ENCODE measurements at regions not wholly inside any gene's neighbourhood (a gene's known extent, or its start where the extent isn't known, plus 50 kb on each side); places are given as distances from the start of the nearest gene placed in this dataset.
"Not testable (repeated sequence)": the region's sequence is repeated elsewhere in the genome, so short reads cannot be mapped to it uniquely, and the experiment has no call there.

DNA sequence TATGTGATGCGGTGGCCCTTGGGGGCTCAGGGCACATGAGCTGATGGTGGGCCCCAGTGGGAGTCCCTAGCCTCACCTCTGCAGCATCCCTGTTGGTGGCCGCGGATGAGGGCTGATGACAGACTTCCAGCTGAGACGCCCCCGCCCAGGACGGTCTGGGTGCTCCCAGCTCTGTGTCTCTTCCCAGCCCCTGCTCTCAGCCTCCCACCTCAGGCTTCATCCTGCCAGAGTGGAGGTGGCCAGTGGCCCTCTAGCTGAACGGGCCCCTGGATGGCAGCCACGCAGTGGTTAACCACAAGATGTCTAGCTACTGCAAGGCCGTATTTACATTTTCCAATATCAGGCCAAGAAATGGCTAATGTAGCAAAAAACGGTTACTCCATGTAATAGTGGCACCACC, 205.3 kb upstream of the LINGO1 start:
- no peak for DNase-seq

DNA sequence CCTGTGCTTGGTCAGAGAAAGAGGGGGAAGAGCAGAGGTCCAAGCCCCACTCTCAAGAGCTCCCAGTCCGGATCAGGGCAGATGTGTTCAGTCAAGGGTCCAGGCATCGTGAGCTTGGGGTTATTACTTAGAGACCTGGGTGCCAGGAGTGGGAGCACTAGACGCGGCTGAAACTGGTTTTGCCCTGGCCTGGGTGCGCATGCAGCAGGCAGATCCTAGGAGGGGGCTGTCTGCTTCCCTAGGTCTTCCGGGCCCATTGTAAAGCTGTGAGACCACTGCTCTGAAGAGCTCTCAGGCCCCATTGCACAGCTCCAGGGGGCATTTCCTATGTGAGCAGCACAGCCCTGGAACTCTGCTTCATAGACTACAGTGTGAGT, 204.9 kb upstream of the LINGO1 start:
- no peak for DNase-seq

DNA sequence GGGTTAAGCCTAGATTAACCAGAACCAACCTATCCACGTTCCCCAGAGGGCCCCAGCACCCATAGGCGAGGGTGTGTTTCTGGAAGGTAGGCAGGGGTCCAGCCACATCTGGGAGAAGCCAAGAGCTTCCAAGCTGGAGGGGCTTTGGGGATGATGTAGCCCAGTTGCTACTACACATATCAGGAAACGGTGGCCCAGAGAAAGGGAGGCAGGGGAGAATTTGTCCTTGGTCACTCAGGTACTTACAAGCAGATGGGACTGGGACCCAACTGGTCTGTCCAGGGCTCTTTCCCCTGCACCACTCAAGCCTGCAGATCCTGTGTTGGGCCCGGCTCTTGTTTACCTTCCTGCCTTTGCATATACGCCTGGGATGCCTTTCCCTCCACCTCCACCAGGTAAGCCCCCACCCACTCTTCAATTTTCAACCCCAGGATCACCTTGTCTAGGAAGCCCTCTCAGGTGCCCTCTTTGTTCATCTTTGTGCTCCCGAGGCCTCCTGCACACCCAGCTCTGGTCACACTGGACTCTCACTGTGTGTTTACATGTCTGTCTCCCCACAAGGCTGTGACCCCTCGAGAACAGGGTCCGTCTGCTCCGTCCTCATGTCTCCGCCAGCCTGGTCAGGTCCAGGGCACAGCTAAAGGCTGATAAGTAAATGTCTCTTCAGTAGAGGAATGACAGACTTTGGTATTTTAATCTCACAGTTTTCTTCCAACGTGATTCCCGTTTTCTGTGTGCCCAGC, 204.4 kb upstream of the LINGO1 start:
- DNase-seq, result no peak

DNA sequence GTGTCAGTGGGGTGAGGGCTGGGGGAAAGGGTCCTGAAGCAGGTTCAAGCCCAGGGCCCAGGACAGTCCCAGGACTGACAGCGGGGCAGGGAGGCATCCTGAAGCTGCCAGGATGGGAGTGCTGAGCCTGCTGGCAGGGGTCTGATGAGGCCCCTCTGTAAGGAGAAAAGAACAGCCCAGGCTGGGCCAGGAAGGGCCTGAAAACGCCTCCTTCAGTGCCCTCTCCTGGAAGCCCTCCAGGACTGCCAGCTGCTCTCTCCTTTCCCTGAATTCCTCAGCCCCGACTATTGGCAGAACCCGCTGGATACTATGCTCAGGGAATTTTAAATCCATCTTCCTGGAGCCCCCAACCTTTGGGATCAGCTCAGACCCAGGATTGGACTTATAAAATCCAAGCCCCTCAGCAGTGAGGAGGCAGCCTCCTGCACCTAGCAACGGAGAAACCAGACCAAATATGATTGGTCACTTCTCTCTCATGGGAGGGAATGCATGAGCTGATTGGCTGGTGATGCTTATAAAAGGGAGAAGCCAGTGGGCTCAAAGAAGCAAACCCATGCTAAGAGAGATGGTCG, 203.5 kb upstream of the LINGO1 start:
- DNase-seq, result no peak

DNA sequence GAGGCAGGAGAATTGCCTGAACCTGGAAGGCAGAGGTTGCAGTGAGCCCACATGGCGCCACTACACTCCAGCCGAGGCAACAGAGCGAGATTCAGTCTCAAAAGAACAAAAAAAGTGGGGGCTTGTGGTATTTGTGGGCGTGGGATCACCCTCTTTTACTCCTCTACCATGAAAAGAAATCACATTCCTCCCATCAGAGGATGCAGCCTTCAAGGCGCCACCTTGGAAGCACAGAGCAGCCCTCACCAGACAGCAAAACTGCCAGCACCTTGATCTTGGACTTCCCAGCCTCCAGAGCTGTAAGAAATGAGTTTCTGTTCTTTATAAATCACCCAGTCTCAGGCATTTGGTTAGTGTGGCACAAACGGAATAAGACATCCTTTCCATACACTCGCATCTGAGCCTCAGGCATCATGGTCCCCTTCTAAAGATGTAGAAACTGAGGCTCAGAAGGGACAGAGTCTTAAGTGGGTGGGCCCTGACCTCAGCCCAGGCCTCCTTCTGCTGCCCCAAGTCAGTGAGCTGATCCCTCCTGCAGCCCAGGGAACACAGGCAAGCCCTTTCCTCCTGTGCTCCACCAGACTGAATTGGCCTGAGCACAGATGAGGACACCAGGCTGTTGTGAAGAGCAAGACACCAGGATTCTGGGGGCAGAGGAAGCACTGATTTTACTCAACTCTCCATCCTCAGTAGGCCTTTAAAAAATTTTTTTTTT, 201.7 kb upstream of the LINGO1 start:
- DNase-seq, result no peak

DNA sequence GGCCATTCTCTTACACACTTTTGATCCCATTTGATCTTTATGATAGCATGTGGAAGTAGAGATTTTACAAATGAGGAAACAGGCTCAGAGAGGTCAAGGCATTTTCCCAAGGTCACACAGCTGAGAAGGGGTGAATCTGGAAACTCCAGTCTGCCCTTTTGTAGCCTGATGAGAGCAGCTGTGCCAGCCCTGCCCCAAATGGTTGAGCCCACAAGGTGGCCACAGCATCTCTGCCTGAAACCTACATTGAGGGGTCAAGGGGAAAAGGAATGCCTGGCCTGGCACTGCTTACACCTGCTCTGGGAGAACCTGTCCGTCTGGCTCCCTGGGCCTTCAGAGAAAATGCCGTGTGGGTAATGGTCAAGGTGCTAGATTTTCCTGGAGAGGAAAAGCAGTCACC, 200.2 kb upstream of the LINGO1 start:
- no peak for DNase-seq

DNA sequence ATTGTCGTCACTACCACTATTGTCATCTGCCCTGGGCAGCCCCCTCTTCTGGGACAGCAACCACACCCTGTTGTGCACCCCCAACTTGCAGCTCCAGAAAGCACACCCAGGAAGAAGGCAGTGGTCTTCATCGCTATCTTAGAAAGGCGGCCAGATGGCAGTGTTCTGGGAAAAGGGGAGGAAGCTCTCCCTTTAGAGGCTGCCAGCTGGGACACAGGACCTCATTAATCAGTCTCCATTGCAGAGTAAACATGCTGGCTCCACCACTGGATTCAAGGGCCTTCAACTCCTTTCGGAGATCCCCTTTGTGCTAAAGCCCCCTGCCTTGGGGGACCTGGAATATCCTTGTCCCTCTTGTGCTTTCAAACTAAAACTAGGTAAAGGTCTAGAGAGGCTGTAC, 199.3 kb upstream of the LINGO1 start:
- no peak for DNase-seq

DNA sequence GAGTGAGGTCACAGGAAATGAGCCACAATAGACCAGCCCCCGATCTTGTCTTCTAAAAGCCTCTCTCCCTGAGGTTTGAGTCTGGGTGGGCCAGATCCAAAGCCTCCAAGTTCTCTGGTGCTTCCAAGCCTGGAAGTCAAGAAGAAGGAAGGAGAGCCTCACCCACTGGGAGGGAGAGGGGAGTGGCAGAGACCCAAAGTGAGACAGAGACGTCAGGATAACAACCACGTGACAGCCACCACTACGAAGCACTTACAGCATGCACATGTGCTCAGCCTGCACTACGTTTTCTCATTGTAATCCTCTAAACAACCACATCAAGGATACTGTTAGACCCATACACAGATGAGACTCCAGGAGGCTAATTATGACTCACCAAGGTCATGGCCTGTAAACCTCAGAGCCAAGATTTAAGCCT, 197.3 kb upstream of the LINGO1 start:
- no peak for DNase-seq

DNA sequence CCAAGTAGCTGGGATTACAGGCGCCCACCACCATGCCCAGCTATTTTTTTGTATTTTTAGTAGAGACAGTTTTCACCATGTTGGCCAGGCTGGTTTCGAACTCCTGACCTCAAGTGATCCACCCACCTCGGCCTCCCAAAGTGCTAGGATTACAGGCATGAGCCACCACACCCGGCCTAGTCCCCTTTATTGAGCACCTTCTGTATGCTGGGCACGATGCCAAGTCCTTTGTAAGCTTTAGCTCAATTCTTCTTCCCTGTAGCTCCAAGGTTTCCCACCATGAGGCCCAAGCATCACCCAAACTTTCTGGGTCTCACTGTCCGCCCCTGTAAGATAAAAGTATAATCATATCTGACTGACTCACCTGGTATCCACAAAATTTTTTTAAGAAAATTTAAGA, 196.6 kb upstream of the LINGO1 start:
- not testable (repeated sequence) for DNase-seq

DNA sequence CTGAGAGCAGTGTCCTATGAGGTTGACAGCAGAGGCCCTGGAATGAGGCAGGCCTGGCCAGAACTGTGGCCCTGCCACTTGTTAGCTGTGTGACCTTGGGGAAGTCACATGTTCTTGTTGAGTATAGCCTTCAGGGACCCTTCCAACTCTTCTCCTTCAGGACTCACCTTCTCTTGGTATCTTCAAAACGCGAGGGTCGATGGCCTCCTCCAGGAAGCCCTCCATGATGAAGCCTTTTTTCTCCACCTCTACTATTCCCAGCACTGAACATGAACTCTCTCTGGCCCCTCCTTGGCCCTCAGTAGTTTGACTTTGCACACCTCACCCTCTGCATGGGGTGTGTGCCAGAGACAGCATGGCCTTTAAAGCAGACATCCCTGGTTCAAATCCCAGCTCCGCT, 195.1 kb upstream of the LINGO1 start:
- DNase-seq, result no peak

DNA sequence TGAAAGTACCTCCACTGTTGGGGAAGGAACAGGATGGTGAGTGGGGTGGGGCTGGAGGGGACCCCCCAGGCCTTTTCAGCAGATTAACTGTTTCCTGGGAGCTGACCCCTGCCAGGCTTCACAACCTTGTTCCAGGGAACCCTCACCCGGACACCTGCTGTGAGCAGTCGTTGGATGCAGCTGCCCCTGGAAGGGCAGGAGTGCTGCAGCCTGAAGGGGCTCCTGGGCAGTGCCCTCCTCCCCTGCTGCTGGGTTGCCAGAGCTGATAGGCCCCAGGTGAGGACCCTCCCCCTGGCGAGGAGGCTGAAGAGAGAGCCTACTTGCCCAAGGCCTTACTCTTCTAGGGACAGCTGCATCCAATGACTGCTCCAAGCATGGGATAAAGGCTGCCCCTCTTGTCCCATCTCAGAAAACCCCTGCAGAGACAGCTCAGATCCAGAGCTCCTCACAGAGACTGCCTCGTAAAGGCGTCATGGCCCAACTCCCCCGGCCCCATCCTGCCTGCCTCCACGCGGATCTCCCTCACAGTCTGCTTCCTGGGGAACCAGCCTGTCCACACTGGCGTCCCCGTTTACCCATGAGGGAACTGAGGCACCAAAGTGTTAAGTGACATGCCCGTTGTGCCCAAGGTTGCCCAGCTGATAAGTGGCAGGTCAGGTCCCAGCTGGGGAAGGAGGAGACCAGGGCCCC, 193.4 kb upstream of the LINGO1 start:
- no peak for DNase-seq

DNA sequence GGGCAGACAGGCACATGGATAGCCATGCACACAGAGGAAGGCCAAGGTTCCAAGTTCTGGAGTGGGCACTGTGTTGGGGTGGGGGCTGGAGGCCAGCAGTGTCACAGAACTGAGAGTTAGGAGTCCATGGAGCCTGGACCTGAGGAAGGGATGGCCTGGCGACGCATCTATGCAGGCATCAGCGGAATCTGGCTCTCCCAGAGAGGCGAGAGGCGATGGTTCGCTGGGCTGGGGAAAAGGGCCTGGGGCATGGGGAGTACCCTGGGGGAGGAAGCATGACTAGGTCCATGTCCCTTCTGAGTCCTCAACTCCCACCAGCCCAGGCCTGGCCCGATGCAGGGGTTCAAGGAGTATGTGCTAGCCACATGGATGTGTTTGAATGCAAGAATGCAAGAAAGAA, 192.8 kb upstream of the LINGO1 start:
- no peak for DNase-seq

DNA sequence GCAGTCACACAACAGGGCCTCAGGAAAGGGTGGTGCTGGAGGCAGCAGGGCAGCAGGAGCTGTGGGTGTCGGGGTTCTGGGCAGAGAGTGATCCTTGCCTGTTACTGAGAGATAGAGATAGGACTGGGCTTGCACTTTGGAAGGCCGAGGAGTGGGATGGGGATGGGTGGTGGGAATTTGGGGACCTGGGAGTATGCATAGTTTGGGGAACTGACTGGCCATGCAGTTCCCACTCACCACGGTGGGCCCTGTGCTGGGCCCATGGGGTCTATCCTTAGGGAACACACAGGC, 192.5 kb upstream of the LINGO1 start:
- DNase-seq, result no peak

DNA sequence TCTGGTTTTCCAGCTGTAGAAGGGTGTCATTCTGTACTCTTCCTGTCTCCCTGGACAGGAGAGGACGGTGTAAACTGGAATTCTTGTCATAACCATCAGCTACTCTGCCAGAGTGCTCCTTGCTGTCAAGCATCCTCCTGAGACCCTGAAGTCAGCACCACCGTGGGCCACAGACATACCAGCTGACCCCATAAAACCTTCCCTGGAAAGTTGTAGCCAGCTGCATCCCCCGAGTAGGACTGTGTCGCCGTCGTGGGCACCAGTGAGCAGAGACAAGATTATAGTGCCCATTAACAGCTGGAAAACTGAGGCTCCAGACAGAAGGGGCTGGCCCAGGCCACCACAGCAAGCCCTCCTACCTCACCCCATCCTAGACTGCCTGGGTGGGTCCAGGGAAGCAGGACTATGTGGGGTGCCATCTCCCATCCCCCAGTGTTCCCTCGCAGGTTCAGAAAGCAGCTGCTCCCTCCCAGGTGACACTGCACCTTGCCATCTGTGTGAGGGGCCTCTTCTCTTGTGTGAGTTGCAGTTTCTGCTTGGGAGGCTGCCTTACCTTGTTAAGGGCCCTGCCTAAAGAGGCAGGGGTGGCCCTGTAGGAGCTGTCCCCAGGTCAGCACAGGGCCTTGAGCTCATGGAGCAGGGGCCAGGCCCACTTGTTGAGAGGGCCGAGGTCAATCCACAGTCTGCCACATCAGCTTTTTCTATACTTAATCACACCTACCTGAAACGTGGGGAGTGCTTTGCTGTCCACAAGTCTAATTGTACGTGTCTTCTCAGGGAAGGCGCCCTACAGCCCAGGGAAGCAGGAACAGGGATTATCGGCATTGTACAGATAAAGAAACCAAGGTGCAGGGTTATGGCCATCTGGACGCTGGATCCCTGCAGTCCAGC, 191.9 kb upstream of the LINGO1 start:
- no peak for DNase-seq

DNA sequence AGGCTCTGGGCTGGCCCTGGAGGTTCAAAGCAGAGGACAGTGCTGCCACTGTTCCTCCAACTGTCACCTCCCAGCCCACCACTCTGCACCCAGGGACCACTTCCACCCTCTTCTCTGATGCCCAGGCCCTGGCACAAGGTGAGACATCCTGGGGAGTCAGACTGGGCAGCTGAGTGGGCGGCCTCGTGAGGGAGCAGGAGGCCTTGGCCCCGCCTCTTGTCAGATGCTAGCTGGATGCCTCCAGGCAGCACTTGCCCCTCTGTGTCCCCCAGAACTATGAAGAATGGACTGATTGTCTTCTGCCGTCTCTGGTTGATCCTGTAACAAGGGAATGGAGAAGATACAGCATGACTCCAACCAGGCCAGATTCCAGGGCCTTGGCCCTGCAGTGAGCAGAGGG, 191.0 kb upstream of the LINGO1 start:
- DNase-seq, result no peak

DNA sequence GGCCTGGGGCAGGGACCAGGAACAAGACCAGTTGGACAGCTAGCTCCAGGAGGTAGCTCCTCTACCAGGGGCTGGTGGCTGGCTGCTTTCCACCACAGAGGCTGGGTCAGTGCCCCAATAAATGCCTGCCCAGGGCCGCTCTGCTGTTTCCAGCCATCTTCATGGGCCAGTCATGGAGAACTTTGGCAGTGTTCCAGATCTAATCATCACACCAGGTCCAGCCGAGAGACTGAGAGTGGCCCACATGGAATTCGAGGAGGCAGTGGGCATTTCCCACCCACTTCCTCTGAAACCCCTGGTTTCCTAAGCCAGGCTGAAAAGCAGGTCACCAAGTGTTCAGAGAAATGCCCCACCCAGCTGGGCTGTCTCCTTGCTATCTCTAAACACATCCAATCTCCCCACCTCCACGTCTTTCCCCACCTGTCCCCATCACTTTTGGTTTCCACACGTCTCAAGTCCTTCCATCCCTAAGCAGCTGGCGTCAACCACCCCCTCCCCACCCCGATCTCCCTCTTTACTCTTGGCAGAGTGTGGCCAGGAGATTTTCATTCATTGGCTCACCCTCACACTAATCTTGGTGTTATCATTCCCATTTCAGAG, 190.0 kb upstream of the LINGO1 start:
- DNase-seq, result no peak

DNA sequence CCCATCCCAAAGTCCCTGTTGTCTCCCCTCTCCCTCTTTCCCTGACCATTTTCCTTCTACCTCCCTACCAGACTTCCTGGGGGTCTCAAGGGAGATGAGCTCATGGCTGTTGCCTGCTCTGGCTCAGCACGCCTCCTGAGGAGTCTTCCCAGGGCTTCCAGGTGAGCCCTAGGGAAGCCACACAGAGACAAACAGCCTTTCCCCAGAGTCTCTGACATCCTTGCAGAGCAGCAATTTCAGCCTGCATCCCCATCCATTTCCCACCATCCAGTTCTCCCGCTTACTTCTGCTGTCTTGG, 189.2 kb upstream of the LINGO1 start:
- DNase-seq, result no peak

DNA sequence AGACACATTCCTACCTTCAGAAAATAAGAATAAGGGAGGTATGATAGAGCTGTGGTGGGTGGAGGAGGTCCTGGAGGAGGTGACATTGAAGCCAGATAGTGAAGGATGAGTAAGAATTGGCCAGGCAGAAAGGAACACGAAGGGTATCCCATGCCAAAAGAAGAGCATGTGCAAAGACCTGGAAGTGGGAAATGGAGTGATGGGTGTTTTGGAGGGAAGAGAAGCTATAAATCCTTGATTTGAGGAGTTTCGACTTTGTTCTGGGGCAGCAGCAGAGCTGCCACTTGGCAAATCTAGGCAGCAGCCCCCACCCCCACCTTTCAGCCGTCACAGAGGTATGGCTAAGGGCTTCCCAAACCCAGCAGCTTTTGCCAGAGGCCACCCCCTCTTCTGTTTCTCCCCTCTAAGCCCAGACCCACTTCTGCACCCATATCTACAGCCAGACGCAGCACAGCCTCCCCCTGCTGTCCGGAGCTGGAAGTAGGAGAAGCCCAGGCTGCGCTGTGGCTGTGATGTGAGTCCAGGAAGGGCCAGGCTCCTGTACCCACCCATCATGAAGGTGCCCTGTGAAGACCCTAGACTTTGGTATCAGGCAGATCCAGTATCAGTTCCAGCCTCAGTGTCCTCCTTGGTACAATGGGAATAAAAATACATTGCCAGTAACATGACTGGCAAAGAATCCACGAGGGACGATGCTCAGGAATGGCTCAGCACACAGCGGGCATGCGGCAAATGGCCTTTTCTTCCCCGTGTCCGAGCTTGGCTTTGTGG, 188.7 kb upstream of the LINGO1 start:
- no peak for DNase-seq

DNA sequence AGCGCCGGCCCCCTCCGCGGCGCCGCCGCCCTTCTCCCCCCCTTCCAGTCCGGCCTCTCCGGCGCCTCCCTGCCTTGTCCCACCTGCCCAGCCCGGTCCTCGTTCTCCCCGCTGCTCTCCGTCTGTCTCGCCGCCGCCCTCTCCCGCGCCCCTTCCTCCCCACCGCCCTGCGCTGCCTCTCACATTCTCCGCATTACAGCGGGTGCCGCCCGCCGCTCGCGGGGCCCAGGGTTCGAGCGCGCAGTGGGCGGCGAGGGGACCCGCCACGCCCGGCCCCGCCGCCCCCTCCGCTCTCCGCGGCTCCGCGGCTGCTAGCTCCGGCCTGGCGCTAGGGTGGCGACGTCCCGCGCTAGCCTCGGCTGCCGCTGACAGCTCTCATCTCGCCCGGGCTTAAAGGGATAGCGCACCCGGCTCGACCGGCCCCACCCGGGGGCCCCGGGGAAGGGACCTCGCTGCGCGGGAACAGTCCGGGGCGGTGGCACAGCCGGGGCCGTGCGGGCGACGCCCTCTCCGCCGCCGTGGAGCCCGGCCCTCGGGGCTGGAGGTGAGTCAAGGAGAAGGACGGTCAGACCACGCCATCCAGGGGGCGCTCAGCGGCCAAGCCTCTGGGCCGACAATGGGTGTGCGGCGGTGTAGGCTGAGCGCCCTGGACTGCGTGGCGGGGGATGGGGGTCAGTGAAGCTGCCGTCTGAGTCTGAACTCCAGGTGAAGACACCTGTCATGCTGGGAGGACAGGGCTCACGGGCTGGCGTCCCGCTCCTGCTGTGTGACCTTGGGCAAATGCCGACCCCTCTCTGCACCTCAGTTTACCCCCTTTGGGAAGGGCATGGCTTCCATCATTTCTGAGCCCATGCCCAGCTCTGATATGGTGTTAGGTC, 187.4 kb upstream of the LINGO1 start:
- DNase-seq, result no peak

DNA sequence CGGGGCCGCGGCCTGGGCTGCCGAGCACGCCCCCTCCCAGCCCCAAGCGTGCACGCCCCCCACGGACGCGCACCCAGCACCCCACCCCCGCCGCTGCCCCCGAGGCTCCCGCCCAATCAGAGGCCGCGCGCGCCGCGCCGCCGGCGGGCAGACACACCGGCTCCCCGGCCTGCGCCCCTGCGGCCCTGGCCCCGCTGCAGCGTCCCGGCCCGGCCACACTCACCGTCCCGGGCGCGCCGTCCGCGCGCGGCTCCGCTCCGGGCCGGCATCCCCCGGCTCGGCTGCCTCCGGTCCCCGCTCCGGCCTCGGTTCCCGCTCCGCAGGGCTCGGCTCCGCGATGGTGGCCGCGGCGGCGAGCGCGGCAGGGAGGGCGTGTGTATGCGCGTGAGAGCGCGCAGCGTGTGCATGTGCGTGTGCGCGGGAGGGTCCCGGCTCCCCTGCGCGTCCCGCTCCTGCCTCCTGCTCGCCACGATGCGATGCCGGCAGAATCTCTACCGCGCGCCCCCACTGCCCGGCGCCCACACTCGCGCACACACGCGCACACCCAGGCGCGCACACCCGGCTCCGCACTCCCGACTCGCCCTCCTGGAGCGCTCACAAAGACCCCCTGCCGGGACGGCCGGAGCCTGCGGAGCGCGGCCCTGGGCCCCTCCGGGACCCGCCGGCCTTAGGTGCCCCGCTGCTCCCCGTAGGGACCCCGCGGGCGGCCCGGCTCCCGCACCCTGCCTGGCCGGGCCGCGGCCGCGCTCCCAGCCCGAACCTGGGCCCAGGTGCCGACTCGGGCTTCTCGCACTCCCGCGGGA, 186.5 kb upstream of the LINGO1 start:
- DNase-seq, result no peak
